ENCODE measurements at regions not wholly inside any gene's neighbourhood (a gene's known extent, or its start where the extent isn't known, plus 50 kb on each side); places are given as distances from the start of the nearest gene placed in this dataset.

- no peak for DNase-seq (ENCODE audit: low read depth in 2 of 2)
- H2AFZ ChIP-seq (ENCODE audit: low read length): no peak overlapping the region
- H4K20me1 ChIP-seq (ENCODE audit: control insufficient read depth, extremely low read depth, insufficient read depth, low read length): no peaks in the 10 kb centered on the region
- H3K4me1 ChIP-seq (ENCODE audit: control insufficient read depth, extremely low read depth, insufficient read depth, low read length): no peaks in the 10 kb centered on the region
- no peak overlapping the region for H3K4me3 ChIP-seq (replicated peaks in 1 of 4; ENCODE audit: control extremely low read depth in 1 of 4, insufficient read depth in 1 of 4, low read depth in 3 of 4, low read length in 4 of 4)
- TF ChIP-seq EZH2 (IDR thresholded peaks at IDR 0.05; ENCODE audit: low read length, missing control alignments): no peak
- TF ChIP-seq, protein P1, sequence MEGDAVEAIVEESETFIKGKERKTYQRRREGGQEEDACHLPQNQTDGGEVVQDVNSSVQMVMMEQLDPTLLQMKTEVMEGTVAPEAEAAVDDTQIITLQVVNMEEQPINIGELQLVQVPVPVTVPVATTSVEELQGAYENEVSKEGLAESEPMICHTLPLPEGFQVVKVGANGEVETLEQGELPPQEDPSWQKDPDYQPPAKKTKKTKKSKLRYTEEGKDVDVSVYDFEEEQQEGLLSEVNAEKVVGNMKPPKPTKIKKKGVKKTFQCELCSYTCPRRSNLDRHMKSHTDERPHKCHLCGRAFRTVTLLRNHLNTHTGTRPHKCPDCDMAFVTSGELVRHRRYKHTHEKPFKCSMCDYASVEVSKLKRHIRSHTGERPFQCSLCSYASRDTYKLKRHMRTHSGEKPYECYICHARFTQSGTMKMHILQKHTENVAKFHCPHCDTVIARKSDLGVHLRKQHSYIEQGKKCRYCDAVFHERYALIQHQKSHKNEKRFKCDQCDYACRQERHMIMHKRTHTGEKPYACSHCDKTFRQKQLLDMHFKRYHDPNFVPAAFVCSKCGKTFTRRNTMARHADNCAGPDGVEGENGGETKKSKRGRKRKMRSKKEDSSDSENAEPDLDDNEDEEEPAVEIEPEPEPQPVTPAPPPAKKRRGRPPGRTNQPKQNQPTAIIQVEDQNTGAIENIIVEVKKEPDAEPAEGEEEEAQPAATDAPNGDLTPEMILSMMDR (conservative IDR thresholded peaks at IDR 0.05 in 1 of 2, IDR thresholded peaks at IDR 0.05 in 1 of 2; ENCODE audit: low read depth in 1 of 2, low read length in 2 of 2): no peak
- H3K27me3 ChIP-seq (ENCODE audit: control insufficient read depth, insufficient read depth, low read length): no peaks in the 10 kb centered on the region
- no peak overlapping the region for H3K27ac ChIP-seq (ENCODE audit: insufficient read depth, low read length)
- H3K9ac ChIP-seq (ENCODE audit: insufficient read depth, low read length): no peak overlapping the region
- H3K4me2 ChIP-seq (ENCODE audit: extremely low read depth, insufficient read depth, low read length): no peak overlapping the region
- no peaks in the 10 kb centered on the region for H3K79me2 ChIP-seq (ENCODE audit: control insufficient read depth, insufficient read depth, low read length)
- no peaks in the 10 kb centered on the region for H3K9me3 ChIP-seq (ENCODE audit: control insufficient read depth, insufficient read depth, low read depth, low read length)
- no peaks in the 10 kb centered on the region for H3K36me3 ChIP-seq (ENCODE audit: control insufficient read depth, insufficient read depth, low read length)
Observed at GRCh38 chr10:108568824-108569223, 1354.5 kb downstream of the XPNPEP1 start.

DNA sequence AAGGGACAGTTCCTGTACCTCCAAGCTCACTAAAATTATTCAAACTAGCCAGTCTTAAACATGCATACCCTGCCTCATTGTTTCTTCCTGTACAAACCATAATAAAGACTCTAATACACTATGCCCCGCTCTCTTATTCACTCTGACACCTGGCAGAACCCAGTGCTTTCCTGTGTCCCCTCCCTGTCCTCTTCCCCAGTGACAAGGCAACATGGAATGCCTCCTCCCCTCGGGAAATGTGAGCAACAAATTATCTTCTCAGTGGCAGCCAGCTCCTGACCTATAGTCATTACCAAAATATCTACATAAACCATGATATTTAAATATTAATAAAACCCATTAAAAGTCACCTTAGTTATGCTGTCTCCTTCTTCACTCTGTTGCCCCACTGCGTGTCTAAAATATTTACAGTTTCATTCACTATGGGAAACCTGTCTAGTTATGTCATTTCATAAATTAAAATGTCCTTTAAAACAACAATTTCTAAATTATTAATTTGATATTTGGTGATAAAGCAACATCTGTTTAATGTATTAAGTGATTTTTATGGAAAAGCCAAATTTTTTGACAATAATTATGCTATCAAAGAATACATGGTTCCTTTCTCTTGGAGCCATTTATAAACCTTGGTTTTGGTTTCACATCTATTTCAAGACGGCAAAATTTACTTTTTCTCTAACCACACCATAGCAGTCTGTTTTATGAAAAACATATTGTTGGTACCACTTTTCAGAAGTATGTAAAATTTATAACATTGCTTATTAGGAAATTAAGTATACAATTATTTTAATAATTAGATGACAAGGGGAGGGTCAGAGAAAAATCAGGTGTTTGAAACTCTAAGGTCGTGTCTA lies 1355.2 kb downstream of the XPNPEP1 start:
- Histone ChIP-seq H3K79me2 (ENCODE audit: control insufficient read depth, insufficient read depth, low read length) (no peaks in the 10 kb centered on the region), H3K4me1 (ENCODE audit: control insufficient read depth, extremely low read depth, insufficient read depth, low read length) (no peaks in the 10 kb centered on the region), H3K4me3 (replicated peaks in 1 of 4; ENCODE audit: control extremely low read depth in 1 of 4, insufficient read depth in 1 of 4, low read depth in 3 of 4, low read length in 4 of 4) (no peak overlapping the region), H3K9me3 (ENCODE audit: control insufficient read depth, insufficient read depth, low read depth, low read length) (no peaks in the 10 kb centered on the region), H3K9ac (ENCODE audit: insufficient read depth, low read length) (no peak overlapping the region), H2AFZ (ENCODE audit: low read length) (no peak overlapping the region), H3K4me2 (ENCODE audit: extremely low read depth, insufficient read depth, low read length) (no peak overlapping the region), H3K27ac (ENCODE audit: insufficient read depth, low read length) (no peak overlapping the region), H3K27me3 (ENCODE audit: control insufficient read depth, insufficient read depth, low read length) (no peaks in the 10 kb centered on the region), H4K20me1 (ENCODE audit: control insufficient read depth, extremely low read depth, insufficient read depth, low read length) (no peaks in the 10 kb centered on the region), H3K36me3 (ENCODE audit: control insufficient read depth, insufficient read depth, low read length) (no peaks in the 10 kb centered on the region)
- no peak for DNase-seq (ENCODE audit: low read depth in 2 of 2)
- TF ChIP-seq, protein P1 (conservative IDR thresholded peaks at IDR 0.05 in 1 of 2, IDR thresholded peaks at IDR 0.05 in 1 of 2; ENCODE audit: low read depth in 1 of 2, low read length in 2 of 2): no peak
- TF ChIP-seq EZH2 (IDR thresholded peaks at IDR 0.05; ENCODE audit: low read length, missing control alignments): no peak

GRCh38 chr10:108566316-108567107 lies 1356.8 kb downstream of the XPNPEP1 start:
- no peaks in the 10 kb centered on the region for H3K79me2 ChIP-seq (ENCODE audit: control insufficient read depth, insufficient read depth, low read length)
- no peak overlapping the region for H3K4me2 ChIP-seq (ENCODE audit: extremely low read depth, insufficient read depth, low read length)
- no peak overlapping the region for H3K27ac ChIP-seq (ENCODE audit: insufficient read depth, low read length)
- no peaks in the 10 kb centered on the region for H3K36me3 ChIP-seq (ENCODE audit: control insufficient read depth, insufficient read depth, low read length)
- no peak overlapping the region for H3K9ac ChIP-seq (ENCODE audit: insufficient read depth, low read length)
- H3K27me3 ChIP-seq (ENCODE audit: control insufficient read depth, insufficient read depth, low read length): no peaks in the 10 kb centered on the region
- H2AFZ ChIP-seq (ENCODE audit: low read length): no peak overlapping the region
- no peak overlapping the region for H3K4me3 ChIP-seq (replicated peaks in 1 of 4; ENCODE audit: control extremely low read depth in 1 of 4, insufficient read depth in 1 of 4, low read depth in 3 of 4, low read length in 4 of 4)
- no peak for DNase-seq (ENCODE audit: low read depth in 2 of 2)
- H3K4me1 ChIP-seq (ENCODE audit: control insufficient read depth, extremely low read depth, insufficient read depth, low read length): no peaks in the 10 kb centered on the region
- no peaks in the 10 kb centered on the region for H3K9me3 ChIP-seq (ENCODE audit: control insufficient read depth, insufficient read depth, low read depth, low read length)
- H4K20me1 ChIP-seq (ENCODE audit: control insufficient read depth, extremely low read depth, insufficient read depth, low read length): no peaks in the 10 kb centered on the region
- TF ChIP-seq EZH2 (IDR thresholded peaks at IDR 0.05; ENCODE audit: low read length, missing control alignments): no peak
- TF ChIP-seq, protein P1 (conservative IDR thresholded peaks at IDR 0.05 in 1 of 2, IDR thresholded peaks at IDR 0.05 in 1 of 2; ENCODE audit: low read depth in 1 of 2, low read length in 2 of 2): no peak

Measured in fibroblast of lung (primary cell).